ENCODE measurements at regions not wholly inside any gene's neighbourhood (a gene's known extent, or its start where the extent isn't known, plus 50 kb on each side); places are given as distances from the start of the nearest gene placed in this dataset.

- H3K56ac ChIP-seq (ENCODE audit: extremely low read depth, insufficient read depth, low read length), result no peak overlapping the region
- BruUV-seq (replicated peaks), result no TSS peak
- POLR2A ChIA-PET (ENCODE audit: unreplicated experiment), result no interaction called here
- no peak overlapping the region for H2BK5ac ChIP-seq (ENCODE audit: low read depth, low read length, poor library complexity, severe bottlenecking)
- CTCF ChIA-PET, result no interaction called here
- no peak overlapping the region for H2BK120ac ChIP-seq (ENCODE audit: low read depth, low read length)
- no peak overlapping the region for H2AK5ac ChIP-seq (ENCODE audit: low read depth, low read length)
- H2BK15ac ChIP-seq (ENCODE audit: low read depth, low read length), result no peak overlapping the region
- no peak overlapping the region for H3K27ac ChIP-seq (ENCODE audit: insufficient read depth, low read length)
- dilution Hi-C loops (cut with HindIII; ENCODE audit: low sequenced_read_pairs, unreplicated experiment), result no loop called here
- intact Hi-C loops (cut with micrococcal nuclease), result no loop called here
- H3K9me1 ChIP-seq (ENCODE audit: insufficient read depth, low read length), result no peaks in the 10 kb centered on the region
- H3K4me2 ChIP-seq (ENCODE audit: low read depth, low read length), result no peak overlapping the region
- H4K20me1 ChIP-seq (ENCODE audit: insufficient read depth, low read length), result no peaks in the 10 kb centered on the region
- no peaks in the 10 kb centered on the region for H3K9me3 ChIP-seq (ENCODE audit: control insufficient read depth, insufficient read depth, low read length)
- H3K36me3 ChIP-seq (ENCODE audit: control insufficient read depth, insufficient read depth, low read length), result no peaks in the 10 kb centered on the region
- no peak overlapping the region for H4K5ac ChIP-seq (ENCODE audit: low read depth, low read length)
- no peak overlapping the region for H3K14ac ChIP-seq (replicated peaks; ENCODE audit: low read depth, low read length)
- no peaks in the 10 kb centered on the region for H3K79me1 ChIP-seq (ENCODE audit: low read depth in 1 of 2, low read length in 2 of 2)
- DNase-seq (no peak), ATAC-seq (ENCODE audit: low read depth) (no peak)
- no peak overlapping the region for H3K23ac ChIP-seq (ENCODE audit: low read depth, low read length)
- in situ Hi-C loops (cut with MboI; ENCODE audit: low sequenced_read_pairs), result no loop called here
- no peaks in the 10 kb centered on the region for H3K4me1 ChIP-seq (ENCODE audit: control insufficient read depth, insufficient read depth, low read length)
- no peak overlapping the region for H4K91ac ChIP-seq (ENCODE audit: insufficient read depth, low read depth, low read length)
- H3K27me3 ChIP-seq (ENCODE audit: control insufficient read depth, insufficient read depth, low read length), result no peaks in the 10 kb centered on the region
- no peak overlapping the region for H3K4ac ChIP-seq (ENCODE audit: low read depth, low read length)
- H4K8ac ChIP-seq (ENCODE audit: low read depth in 2 of 2, low read length in 2 of 2), result no peak overlapping the region
- H3K4me3 ChIP-seq (ENCODE audit: insufficient read depth, low read depth, low read length), result no peak overlapping the region
- TF ChIP-seq CEBPB (IDR thresholded peaks at IDR 0.05; ENCODE audit: low read depth, low read length), result no peak
- no peak for TF ChIP-seq RAD21 (IDR thresholded peaks at IDR 0.05; ENCODE audit: low read length)
- TF ChIP-seq SMC3 (IDR thresholded peaks at IDR 0.05; ENCODE audit: low read depth, low read length), result no peak
- no peak overlapping the region for H3K9ac ChIP-seq (ENCODE audit: low read depth, low read length)
- no peak overlapping the region for H2BK20ac ChIP-seq (ENCODE audit: low read depth, low read length)
- no peak overlapping the region for H2AK9ac ChIP-seq (replicated peaks; ENCODE audit: low read depth, low read length, poor library complexity)
- H2AFZ ChIP-seq (replicated peaks; ENCODE audit: low read length, poor library complexity), result no peak overlapping the region
- no CpG with 5 or more reads among the region's 4 CpGs for WGBS, 2 experiments (ENCODE audit: extremely low coverage in 2 of 2, insufficient read length in 1 of 2)
- no peak overlapping the region for H3K18ac ChIP-seq (ENCODE audit: low read depth, low read length)
These were observed 256.3 kb downstream of the ADGRL2 start for GRCh38 chr1:82057011-82057410.
